Mucosa of rectum (tissue), 2 donors: ENCODE measurements at regions not wholly inside any gene's neighbourhood (a gene's known extent, or its start where the extent isn't known, plus 50 kb on each side); places are given as distances from the start of the nearest gene placed in this dataset.

Experiments
- H3K27ac ChIP-seq, 2 donors: one replicate each; pipeline ENCODE4 v1.7.0; 2013; ENCODE audit warnings: inconsistent platforms in 2 of 2, low read depth in 2 of 2, low read length in 2 of 2
- H3K27me3 ChIP-seq, 2 donors: one replicate each; pipeline ENCODE4 v1.7.0; 2013; ENCODE audit warnings: low read length in 2 of 2; ENCODE audit not compliant: control insufficient read depth in 2 of 2, insufficient read depth in 2 of 2
- H3K36me3 ChIP-seq, 2 donors: one replicate each; pipeline ENCODE4 v1.7.0; 2013; ENCODE audit warnings: low read length in 2 of 2; ENCODE audit not compliant: control insufficient read depth in 2 of 2, insufficient read depth in 2 of 2
- H3K4me1 ChIP-seq, 2 donors: one replicate each; pipeline ENCODE4 v1.7.0; 2013; ENCODE audit warnings: low read length in 2 of 2, mild to moderate bottlenecking in 1 of 2; ENCODE audit not compliant: control insufficient read depth in 2 of 2, insufficient read depth in 2 of 2
- H3K4me3 ChIP-seq, 2 donors: one replicate each; pipeline ENCODE4 v1.7.0; 2013; ENCODE audit warnings: low read length in 2 of 2
- H3K9ac ChIP-seq, 2 donors: one replicate each; pipeline ENCODE4 v1.7.0; 2013; ENCODE audit warnings: low read length in 2 of 2, low read depth in 1 of 2, mild to moderate bottlenecking in 1 of 2
- H3K9me3 ChIP-seq, 2 donors: one replicate each; pipeline ENCODE4 v1.7.0; 2013; ENCODE audit warnings: low read length in 2 of 2; ENCODE audit not compliant: control insufficient read depth in 2 of 2
- donor health status: healthy.
- donor health status: Normal muscosa, but diverticular disease.

GRCh38 chr3:188082031-188082430 is 71.9 kb upstream of the LPP start:
- no peak overlapping the region for H3K4me3 ChIP-seq
- H3K27me3 ChIP-seq = no peaks in the 10 kb centered on the region
- H3K36me3 ChIP-seq = no peaks in the 10 kb centered on the region
- H3K4me1 ChIP-seq = no peaks in the 10 kb centered on the region
- no peaks in the 10 kb centered on the region for H3K9me3 ChIP-seq
- H3K9ac ChIP-seq = no peak overlapping the region
- no peak overlapping the region for H3K27ac ChIP-seq

- Histone ChIP-seq H3K9ac (no peak overlapping the region), H3K9me3 (no peaks in the 10 kb centered on the region), H3K27me3 (no peaks in the 10 kb centered on the region), H3K36me3 (no peaks in the 10 kb centered on the region), H3K4me1 (no peaks in the 10 kb centered on the region), H3K27ac (no peak overlapping the region), H3K4me3 (no peak overlapping the region)
Measured at GRCh38 chr3:188082450-188082849, 71.5 kb upstream of the LPP start.

GRCh38 chr3:188083011-188083410 is 70.9 kb upstream of the LPP start:
- Histone ChIP-seq H3K9me3 (no peaks in the 10 kb centered on the region), H3K27me3 (no peaks in the 10 kb centered on the region), H3K9ac (no peak overlapping the region), H3K27ac (no peak overlapping the region), H3K4me1 (no peaks in the 10 kb centered on the region), H3K36me3 (no peaks in the 10 kb centered on the region), H3K4me3 (no peak overlapping the region)

GRCh38 chr3:188084752-188085583 is 69.0 kb upstream of the LPP start:
- no peaks in the 10 kb centered on the region for H3K9me3 ChIP-seq
- no peaks in the 10 kb centered on the region for H3K36me3 ChIP-seq
- H3K27ac ChIP-seq = no peak overlapping the region
- H3K9ac ChIP-seq = no peak overlapping the region
- H3K4me1 ChIP-seq = no peaks in the 10 kb centered on the region
- no peak overlapping the region for H3K4me3 ChIP-seq
- H3K27me3 ChIP-seq = no peaks in the 10 kb centered on the region

- no peak overlapping the region for H3K9ac ChIP-seq
- H3K9me3 ChIP-seq = no peaks in the 10 kb centered on the region
- no peaks in the 10 kb centered on the region for H3K27me3 ChIP-seq
- no peak overlapping the region for H3K27ac ChIP-seq
- no peaks in the 10 kb centered on the region for H3K4me1 ChIP-seq
- no peaks in the 10 kb centered on the region for H3K36me3 ChIP-seq
- H3K4me3 ChIP-seq = no peak overlapping the region
Measured at GRCh38 chr3:188085584-188086560, 68.1 kb upstream of the LPP start.

GRCh38 chr3:188088948-188089685 is 64.8 kb upstream of the LPP start:
- no peak overlapping the region for H3K4me3 ChIP-seq
- H3K4me1 ChIP-seq = no peaks in the 10 kb centered on the region
- no peaks in the 10 kb centered on the region for H3K27me3 ChIP-seq

GRCh38 chr3:188090620-188091309 is 63.2 kb upstream of the LPP start:
- H3K4me1 ChIP-seq = no peaks in the 10 kb centered on the region
- H3K36me3 ChIP-seq = no peaks in the 10 kb centered on the region
- H3K4me3 ChIP-seq = no peak overlapping the region
- no peaks in the 10 kb centered on the region for H3K9me3 ChIP-seq
- H3K27ac ChIP-seq = no peak overlapping the region
- no peaks in the 10 kb centered on the region for H3K27me3 ChIP-seq
- no peak overlapping the region for H3K9ac ChIP-seq

More at GRCh38 chr3:188088948-188089685, 64.8 kb upstream of the LPP start:
- H3K9me3 ChIP-seq = no peaks in the 10 kb centered on the region
- no peak overlapping the region for H3K9ac ChIP-seq
- H3K27ac ChIP-seq = no peak overlapping the region
- no peaks in the 10 kb centered on the region for H3K36me3 ChIP-seq

GRCh38 chr3:188091746-188092145 is 62.2 kb upstream of the LPP start:
- Histone ChIP-seq H3K36me3 (no peaks in the 10 kb centered on the region), H3K27ac (no peak overlapping the region), H3K4me3 (no peak overlapping the region), H3K27me3 (no peaks in the 10 kb centered on the region), H3K9me3 (no peaks in the 10 kb centered on the region), H3K4me1 (no peaks in the 10 kb centered on the region), H3K9ac (no peak overlapping the region)

GRCh38 chr3:188092648-188093047 is 61.3 kb upstream of the LPP start:
- no peak overlapping the region for H3K9ac ChIP-seq
- no peaks in the 10 kb centered on the region for H3K4me1 ChIP-seq
- no peak overlapping the region for H3K27ac ChIP-seq
- no peaks in the 10 kb centered on the region for H3K9me3 ChIP-seq
- H3K36me3 ChIP-seq = no peaks in the 10 kb centered on the region
- H3K27me3 ChIP-seq = no peaks in the 10 kb centered on the region
- no peak overlapping the region for H3K4me3 ChIP-seq
